Hepatocyte (in vitro differentiated cells): ENCODE measurements at regions not wholly inside any gene's neighbourhood (a gene's known extent, or its start where the extent isn't known, plus 50 kb on each side); places are given as distances from the start of the nearest gene placed in this dataset.

Source experiments
- EZH2 ChIP-seq: fragments of 200-600 bp; sonication (generic); IDR thresholded peaks from 2 replicates; pipeline ENCODE4 v1.6.1; 2016; ENCODE audit warnings: antibody characterized with exemption, mild to moderate bottlenecking, borderline replicate concordance
- EZH2phosphoT487 ChIP-seq: fragments of 200-600 bp; sonication (generic); IDR thresholded peaks from one replicate; pipeline ENCODE4 v1.6.1; 2018; ENCODE audit warnings: antibody characterized with exemption, mild to moderate bottlenecking, low read depth, moderate library complexity; ENCODE audit not compliant: unreplicated experiment, severe bottlenecking
- TF ChIP-seq, protein P1 (sequence below): fragments of 200-600 bp; sonication (generic); IDR thresholded peaks from 2 replicates; pipeline ENCODE4 v1.5.1; 2016; ENCODE audit warnings: antibody characterized with exemption, mild to moderate bottlenecking; ENCODE audit not compliant: poor library complexity

DNA sequence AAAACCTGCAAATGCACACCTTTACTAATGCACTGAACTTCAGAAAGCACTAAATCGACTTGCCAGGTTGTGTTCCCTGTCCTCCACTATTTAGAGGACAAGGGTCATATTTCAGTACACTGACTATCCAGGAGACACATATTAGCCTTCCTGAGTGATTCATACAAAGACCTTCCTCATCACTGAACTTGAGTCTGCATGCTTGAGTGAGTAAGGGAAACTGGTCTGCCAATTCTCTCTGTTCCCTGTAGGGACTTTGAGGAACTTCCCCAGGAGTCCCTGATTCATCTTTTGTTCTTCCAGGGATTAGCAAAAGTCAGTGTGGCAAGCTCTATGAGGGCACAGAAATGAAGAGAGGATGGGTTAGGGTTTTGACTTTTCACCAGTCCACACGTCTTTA is 565.9 kb downstream of the PDCD6IP start:
- TF ChIP-seq, protein P1, sequence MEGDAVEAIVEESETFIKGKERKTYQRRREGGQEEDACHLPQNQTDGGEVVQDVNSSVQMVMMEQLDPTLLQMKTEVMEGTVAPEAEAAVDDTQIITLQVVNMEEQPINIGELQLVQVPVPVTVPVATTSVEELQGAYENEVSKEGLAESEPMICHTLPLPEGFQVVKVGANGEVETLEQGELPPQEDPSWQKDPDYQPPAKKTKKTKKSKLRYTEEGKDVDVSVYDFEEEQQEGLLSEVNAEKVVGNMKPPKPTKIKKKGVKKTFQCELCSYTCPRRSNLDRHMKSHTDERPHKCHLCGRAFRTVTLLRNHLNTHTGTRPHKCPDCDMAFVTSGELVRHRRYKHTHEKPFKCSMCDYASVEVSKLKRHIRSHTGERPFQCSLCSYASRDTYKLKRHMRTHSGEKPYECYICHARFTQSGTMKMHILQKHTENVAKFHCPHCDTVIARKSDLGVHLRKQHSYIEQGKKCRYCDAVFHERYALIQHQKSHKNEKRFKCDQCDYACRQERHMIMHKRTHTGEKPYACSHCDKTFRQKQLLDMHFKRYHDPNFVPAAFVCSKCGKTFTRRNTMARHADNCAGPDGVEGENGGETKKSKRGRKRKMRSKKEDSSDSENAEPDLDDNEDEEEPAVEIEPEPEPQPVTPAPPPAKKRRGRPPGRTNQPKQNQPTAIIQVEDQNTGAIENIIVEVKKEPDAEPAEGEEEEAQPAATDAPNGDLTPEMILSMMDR = no peak
- TF ChIP-seq EZH2 = no peak
- no peak for TF ChIP-seq EZH2phosphoT487
